Prostate gland (tissue), 2 donors: ENCODE measurements at regions not wholly inside any gene's neighbourhood (a gene's known extent, or its start where the extent isn't known, plus 50 kb on each side); places are given as distances from the start of the nearest gene placed in this dataset.

Experiments used
- DNase-seq: peaks from one replicate; pipeline ENCODE4 v3.0.0-alpha.2; 2019; ENCODE audit warnings: low spot score
- H3K27ac ChIP-seq, 2 donors: fragments of 200-600 bp; sonication (generic); 2 replicates each; pipeline ENCODE4 v1.5.1; 2017 to 2019
- H3K27me3 ChIP-seq: fragments of 200-600 bp; sonication (generic); replicated peaks from 2 replicates; pipeline ENCODE4 v1.5.1; 2019; ENCODE audit not compliant: insufficient read depth
- H3K36me3 ChIP-seq, 2 donors: fragments of 200-600 bp; sonication (generic); 1 replicate in 1 of 2; 2 replicates in 1 of 2; pipeline versions ENCODE4 v1.5.1 to v1.8.1; 2017 to 2019
- H3K4me1 ChIP-seq: fragments of 200-600 bp; sonication (generic); replicated peaks from 2 replicates; pipeline ENCODE4 v1.5.1; 2019
- H3K4me3 ChIP-seq, 2 donors: fragments of 200-600 bp; sonication (generic); 2 replicates each; pipeline ENCODE4 v1.5.1; 2017 to 2019
- H3K9me3 ChIP-seq: fragments of 200-600 bp; sonication (generic); 2 replicates; pipeline ENCODE4 v1.5.1; 2017
- POLR2A ChIP-seq: fragments of 450-650 bp; IDR thresholded peaks from one replicate; pipeline ENCODE4 v1.6.1; 2016; ENCODE audit warnings: antibody characterized with exemption, mild to moderate bottlenecking
- POLR2AphosphoS5 ChIP-seq: sonication (generic); formaldehyde crosslinking; IDR thresholded peaks from one replicate; pipeline ENCODE4 v1.6.1; 2017; ENCODE audit warnings: antibody characterized with exemption
- WGBS: methylation state at CpG from one replicate; pipeline ENCODE4 v1.1.5; 2018; 5-methylcytosine and 5-hydroxymethylcytosine counted together
- intact Hi-C: fragments of 100-400 bp; cut with DNase I; formaldehyde crosslinking; loops from one replicate; pipeline ENCODE4 v1.14.2; 2022
- TF ChIP-seq, protein P1 (sequence below), 4 experiments: fragments of 200-600 bp in 2 of 4; fragments of 450-650 bp in 2 of 4; sonication (generic) in 2 of 4; IDR thresholded peaks; 1 replicate in 3 of 4; 2 replicates in 1 of 4; pipeline ENCODE4 v1.5.1; 2016 to 2019; ENCODE audit warnings: antibody characterized with exemption in 4 of 4, mild to moderate bottlenecking in 2 of 4, moderate library complexity in 2 of 4

DNA sequence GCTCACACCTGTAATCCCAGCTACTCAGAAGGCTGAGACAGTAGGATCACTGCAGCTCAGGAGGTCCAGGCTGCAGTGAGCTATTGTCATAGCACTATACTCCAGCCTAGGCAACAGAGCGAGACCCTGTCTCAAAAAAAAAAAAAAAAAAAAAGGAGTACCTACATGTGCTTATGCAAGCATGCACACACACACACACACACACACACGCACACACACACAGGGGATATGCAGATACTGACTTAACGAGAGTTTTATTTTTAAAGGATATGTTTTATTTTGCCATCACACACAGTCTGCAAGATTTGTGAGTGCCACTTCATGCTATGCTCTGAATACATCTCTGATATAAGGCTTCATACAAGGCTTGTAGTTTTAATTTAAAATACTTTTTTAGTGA, 479.3 kb downstream of the NEBL start:
- WGBS, result 89% methylated on average over 3 of the region's 3 CpGs
- H3K36me3 ChIP-seq, result no peaks in the 10 kb centered on the region
- intact Hi-C loops, result no loop called here
- H3K27ac ChIP-seq, result no peak overlapping the region
- no peaks in the 10 kb centered on the region for H3K4me1 ChIP-seq
- TF ChIP-seq, protein P1, sequence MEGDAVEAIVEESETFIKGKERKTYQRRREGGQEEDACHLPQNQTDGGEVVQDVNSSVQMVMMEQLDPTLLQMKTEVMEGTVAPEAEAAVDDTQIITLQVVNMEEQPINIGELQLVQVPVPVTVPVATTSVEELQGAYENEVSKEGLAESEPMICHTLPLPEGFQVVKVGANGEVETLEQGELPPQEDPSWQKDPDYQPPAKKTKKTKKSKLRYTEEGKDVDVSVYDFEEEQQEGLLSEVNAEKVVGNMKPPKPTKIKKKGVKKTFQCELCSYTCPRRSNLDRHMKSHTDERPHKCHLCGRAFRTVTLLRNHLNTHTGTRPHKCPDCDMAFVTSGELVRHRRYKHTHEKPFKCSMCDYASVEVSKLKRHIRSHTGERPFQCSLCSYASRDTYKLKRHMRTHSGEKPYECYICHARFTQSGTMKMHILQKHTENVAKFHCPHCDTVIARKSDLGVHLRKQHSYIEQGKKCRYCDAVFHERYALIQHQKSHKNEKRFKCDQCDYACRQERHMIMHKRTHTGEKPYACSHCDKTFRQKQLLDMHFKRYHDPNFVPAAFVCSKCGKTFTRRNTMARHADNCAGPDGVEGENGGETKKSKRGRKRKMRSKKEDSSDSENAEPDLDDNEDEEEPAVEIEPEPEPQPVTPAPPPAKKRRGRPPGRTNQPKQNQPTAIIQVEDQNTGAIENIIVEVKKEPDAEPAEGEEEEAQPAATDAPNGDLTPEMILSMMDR (IDR thresholded peaks at IDR 0.05), result no peak
- TF ChIP-seq POLR2A, result no peak
- TF ChIP-seq POLR2AphosphoS5, result no peak
- no peaks in the 10 kb centered on the region for H3K27me3 ChIP-seq
- H3K9me3 ChIP-seq, result no peaks in the 10 kb centered on the region
- DNase-seq, result no peak
- no peak overlapping the region for H3K4me3 ChIP-seq

DNA sequence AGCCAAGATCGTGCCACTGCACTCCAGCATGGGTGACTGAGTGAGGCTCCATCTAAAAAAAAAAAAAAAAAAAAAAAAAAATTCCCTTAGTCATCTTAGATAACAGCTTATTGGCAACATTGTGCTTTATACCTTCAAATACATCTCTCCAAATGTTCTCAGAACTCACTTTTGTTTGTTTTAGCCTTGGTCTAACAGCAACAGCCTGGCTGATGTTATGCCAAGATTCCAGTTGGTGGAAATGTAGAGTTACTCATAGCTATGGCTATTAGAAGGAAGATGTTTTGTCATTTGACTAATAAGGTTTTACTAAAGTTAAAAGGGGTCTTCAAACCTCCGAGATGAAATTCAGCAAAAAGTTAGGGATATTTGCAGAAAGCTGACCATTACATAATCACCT, 481.4 kb downstream of the NEBL start:
- DNase-seq, result no peak
- no peak overlapping the region for H3K27ac ChIP-seq
- no peak overlapping the region for H3K4me3 ChIP-seq
- intact Hi-C loops, result no loop called here
- no peaks in the 10 kb centered on the region for H3K4me1 ChIP-seq
- no peaks in the 10 kb centered on the region for H3K9me3 ChIP-seq
- no peaks in the 10 kb centered on the region for H3K36me3 ChIP-seq
- H3K27me3 ChIP-seq, result no peaks in the 10 kb centered on the region
- no peak for TF ChIP-seq POLR2A
- TF ChIP-seq POLR2AphosphoS5, result no peak
- TF ChIP-seq, protein P1 (IDR thresholded peaks at IDR 0.05), result no peak
- WGBS, result 92% methylated on average over 2 of the region's 2 CpGs

DNA sequence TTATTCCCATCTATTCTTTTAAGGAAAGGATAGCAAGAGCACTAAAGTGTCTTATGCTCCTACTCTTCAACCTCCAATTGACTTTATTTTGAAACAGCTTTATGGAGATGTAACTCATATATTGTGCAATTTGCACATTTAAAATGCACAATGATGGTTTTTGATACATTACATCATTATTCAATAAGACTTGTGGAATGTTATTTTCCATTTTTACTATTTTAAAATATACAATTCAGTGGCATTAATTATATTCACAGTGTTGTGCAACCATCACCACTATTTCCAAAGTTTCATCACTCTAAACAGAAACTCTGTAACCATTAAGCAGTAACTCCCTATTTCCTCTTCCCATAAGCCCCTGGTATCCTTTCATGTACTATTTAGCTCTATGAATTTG, 489.8 kb downstream of the NEBL start:
- TF ChIP-seq POLR2A, result no peak
- TF ChIP-seq, protein P1 (IDR thresholded peaks at IDR 0.05), result no peak
- TF ChIP-seq POLR2AphosphoS5, result no peak
- Histone ChIP-seq H3K4me1 (no peaks in the 10 kb centered on the region), H3K27me3 (no peaks in the 10 kb centered on the region), H3K36me3 (no peaks in the 10 kb centered on the region), H3K4me3 (no peak overlapping the region), H3K9me3 (no peaks in the 10 kb centered on the region), H3K27ac (no peak overlapping the region)
- DNase-seq, result no peak
- intact Hi-C loops, result no loop called here

DNA sequence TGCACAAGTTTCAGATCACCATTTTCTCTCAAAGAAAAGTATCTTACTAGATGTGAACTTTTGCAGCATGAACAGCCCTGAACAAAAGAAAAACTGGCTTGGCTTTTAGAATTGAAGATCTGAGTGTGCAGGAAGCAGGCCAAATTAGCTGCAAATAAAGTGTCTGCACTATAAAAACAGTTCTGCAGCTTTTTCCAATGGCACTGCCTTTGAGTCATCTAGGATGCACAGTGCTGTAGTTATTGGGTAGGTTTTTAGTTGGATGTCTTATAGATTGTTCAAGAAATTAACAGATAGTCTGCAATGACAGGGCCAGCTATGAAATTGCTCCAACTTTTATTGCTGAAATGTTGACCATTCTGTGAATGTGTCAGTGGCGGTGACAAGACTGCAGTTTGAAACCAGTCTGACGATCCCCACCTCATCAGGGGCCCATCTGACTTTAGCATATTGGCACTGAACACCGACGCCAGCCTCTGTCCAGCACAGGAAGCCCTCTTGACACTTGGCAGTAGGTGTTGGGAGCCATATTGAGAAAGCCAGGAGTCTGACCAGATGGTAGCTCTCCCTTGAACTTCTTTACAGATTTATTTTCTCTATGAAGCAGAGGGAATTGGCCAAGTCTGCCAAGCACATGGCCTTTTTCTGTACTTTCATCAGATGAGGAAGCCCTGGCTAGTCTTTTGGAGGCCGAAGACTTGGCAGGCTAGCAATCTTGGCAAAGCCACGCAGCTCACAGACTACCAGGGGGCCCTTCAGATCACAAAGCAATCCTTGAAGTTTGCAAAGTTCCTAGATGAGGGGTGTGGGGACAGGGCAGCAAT, 490.6 kb downstream of the NEBL start:
- no peaks in the 10 kb centered on the region for H3K27me3 ChIP-seq
- intact Hi-C loops, result no loop called here

More for the DNA sequence above, 490.6 kb downstream of the NEBL start:
- Histone ChIP-seq H3K27ac (no peak overlapping the region), H3K36me3 (no peaks in the 10 kb centered on the region), H3K9me3 (no peaks in the 10 kb centered on the region), H3K4me3 (no peak overlapping the region), H3K4me1 (no peaks in the 10 kb centered on the region)
- TF ChIP-seq POLR2A (no peak), POLR2AphosphoS5 (no peak)
- TF ChIP-seq, protein P1 (IDR thresholded peaks at IDR 0.05), result no peak
- 33% methylated on average over 6 of the region's 6 CpGs for WGBS
- no peak for DNase-seq
